ENCODE measurements at regions not wholly inside any gene's neighbourhood (a gene's known extent, or its start where the extent isn't known, plus 50 kb on each side); places are given as distances from the start of the nearest gene placed in this dataset.
"Not testable (repeated sequence)": the region's sequence is repeated elsewhere in the genome, so short reads cannot be mapped to it uniquely, and the experiment has no call there.

DNA sequence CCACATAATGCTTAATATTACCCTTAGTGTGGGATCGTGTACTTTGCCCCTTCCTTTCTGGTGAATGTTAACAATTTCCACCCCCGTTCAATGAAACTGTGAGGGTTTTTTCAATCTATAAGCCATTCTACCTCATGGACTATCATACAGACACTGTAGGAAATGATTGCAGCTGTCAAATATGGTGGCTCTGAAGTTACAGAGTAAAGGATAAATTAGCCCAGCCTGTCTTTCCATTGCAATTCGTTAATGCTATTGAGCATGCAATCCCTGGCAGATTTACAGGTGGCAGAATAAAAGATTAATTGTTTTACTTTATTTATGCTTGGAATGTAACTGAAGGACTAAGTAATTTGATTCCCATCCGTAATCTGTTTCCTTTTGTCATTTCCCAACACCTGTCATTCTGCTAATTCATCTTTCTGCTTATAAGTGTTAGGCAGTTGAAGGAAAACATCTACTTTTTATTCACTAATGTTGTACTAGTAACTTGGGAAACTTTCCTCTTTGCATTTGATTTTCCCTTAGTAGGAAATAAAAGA, 1211.6 kb upstream of the LRRN3 start:
- no peaks in the 10 kb centered on the region for H3K4me1 ChIP-seq (ENCODE audit: insufficient read depth, insufficient read length)
- TF ChIP-seq SUZ12 (IDR thresholded peaks at IDR 0.05; ENCODE audit: extremely low read depth, insufficient read depth, insufficient read length), result no peak
- no peak for TF ChIP-seq ZNF274 (IDR thresholded peaks at IDR 0.05; ENCODE audit: low read depth, low read length)
- TF ChIP-seq YY1 (IDR thresholded peaks at IDR 0.05; ENCODE audit: insufficient read depth, insufficient read length), result no peak
- DNase-seq (ENCODE audit: low read depth, low spot score), result no peak
- H3K4me3 ChIP-seq (ENCODE audit: insufficient read length, low read depth), result no peak overlapping the region
- no peaks in the 10 kb centered on the region for H3K36me3 ChIP-seq (ENCODE audit: insufficient read depth, insufficient read length, low read length)
- no peaks in the 10 kb centered on the region for H3K9me3 ChIP-seq (ENCODE audit: insufficient read depth, low read length)
- no peaks in the 10 kb centered on the region for H3K27me3 ChIP-seq (ENCODE audit: insufficient read depth, insufficient read length)
- H3K9ac ChIP-seq (ENCODE audit: insufficient read length, low read depth), result no peak overlapping the region

DNA sequence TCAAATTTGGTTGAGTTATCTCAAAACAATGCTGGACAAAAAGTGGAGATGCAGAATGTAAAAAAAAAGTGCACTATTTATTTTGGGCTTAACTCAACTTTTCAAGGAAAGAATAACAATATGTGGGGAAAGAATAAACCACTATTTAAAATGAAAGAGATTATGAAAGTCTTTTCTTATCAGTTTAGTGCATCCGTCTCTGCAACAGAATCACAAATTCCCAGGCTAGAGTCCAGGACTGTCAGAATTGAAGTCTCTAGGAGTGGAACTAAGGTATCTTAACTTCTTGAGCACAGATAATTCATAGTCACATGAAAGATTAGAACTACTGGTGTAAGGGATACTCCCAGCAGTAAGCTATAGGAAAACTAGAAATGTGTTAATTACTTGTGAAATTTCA, 1200.3 kb upstream of the LRRN3 start:
- H3K36me3 ChIP-seq (ENCODE audit: insufficient read depth, insufficient read length, low read length), result no peaks in the 10 kb centered on the region
- no peak for DNase-seq (ENCODE audit: low read depth, low spot score)
- TF ChIP-seq SUZ12 (IDR thresholded peaks at IDR 0.05; ENCODE audit: extremely low read depth, insufficient read depth, insufficient read length), result no peak
- TF ChIP-seq ZNF274 (IDR thresholded peaks at IDR 0.05; ENCODE audit: low read depth, low read length), result no peak
- no peak for TF ChIP-seq YY1 (IDR thresholded peaks at IDR 0.05; ENCODE audit: insufficient read depth, insufficient read length)

GRCh38 chr7:109893231-109893630, 1197.7 kb upstream of the LRRN3 start:
- no peaks in the 10 kb centered on the region for H3K9me3 ChIP-seq (ENCODE audit: insufficient read depth, low read length)
- H3K4me3 ChIP-seq (ENCODE audit: insufficient read length, low read depth), result no peak overlapping the region
- no peaks in the 10 kb centered on the region for H3K4me1 ChIP-seq (ENCODE audit: insufficient read depth, insufficient read length)
- TF ChIP-seq ZNF274 (IDR thresholded peaks at IDR 0.05; ENCODE audit: low read depth, low read length), result no peak
- no peak for TF ChIP-seq YY1 (IDR thresholded peaks at IDR 0.05; ENCODE audit: insufficient read depth, insufficient read length)
- no peak for TF ChIP-seq SUZ12 (IDR thresholded peaks at IDR 0.05; ENCODE audit: extremely low read depth, insufficient read depth, insufficient read length)
- H3K9ac ChIP-seq (ENCODE audit: insufficient read length, low read depth), result no peak overlapping the region
- H3K27me3 ChIP-seq (ENCODE audit: insufficient read depth, insufficient read length), result no peaks in the 10 kb centered on the region
- no peak for DNase-seq (ENCODE audit: low read depth, low spot score)
- H3K36me3 ChIP-seq (ENCODE audit: insufficient read depth, insufficient read length, low read length), result no peaks in the 10 kb centered on the region

More for the DNA sequence above, 1200.3 kb upstream of the LRRN3 start:
- Histone ChIP-seq H3K4me1 (ENCODE audit: insufficient read depth, insufficient read length) (no peaks in the 10 kb centered on the region), H3K27me3 (ENCODE audit: insufficient read depth, insufficient read length) (no peaks in the 10 kb centered on the region), H3K9ac (ENCODE audit: insufficient read length, low read depth) (no peak overlapping the region), H3K4me3 (ENCODE audit: insufficient read length, low read depth) (no peak overlapping the region), H3K9me3 (ENCODE audit: insufficient read depth, low read length) (no peaks in the 10 kb centered on the region)

GRCh38 chr7:109895536-109895935, 1195.4 kb upstream of the LRRN3 start:
- TF ChIP-seq ZNF274 (IDR thresholded peaks at IDR 0.05; ENCODE audit: low read depth, low read length) (no peak), YY1 (IDR thresholded peaks at IDR 0.05; ENCODE audit: insufficient read depth, insufficient read length) (no peak), SUZ12 (IDR thresholded peaks at IDR 0.05; ENCODE audit: extremely low read depth, insufficient read depth, insufficient read length) (no peak)
- no peaks in the 10 kb centered on the region for H3K9me3 ChIP-seq (ENCODE audit: insufficient read depth, low read length)
- H3K36me3 ChIP-seq (ENCODE audit: insufficient read depth, insufficient read length, low read length), result no peaks in the 10 kb centered on the region
- H3K27me3 ChIP-seq (ENCODE audit: insufficient read depth, insufficient read length), result no peaks in the 10 kb centered on the region
- H3K4me3 ChIP-seq (ENCODE audit: insufficient read length, low read depth), result no peak overlapping the region
- H3K9ac ChIP-seq (ENCODE audit: insufficient read length, low read depth), result no peak overlapping the region
- H3K4me1 ChIP-seq (ENCODE audit: insufficient read depth, insufficient read length), result no peaks in the 10 kb centered on the region
- no peak for DNase-seq (ENCODE audit: low read depth, low spot score)

DNA sequence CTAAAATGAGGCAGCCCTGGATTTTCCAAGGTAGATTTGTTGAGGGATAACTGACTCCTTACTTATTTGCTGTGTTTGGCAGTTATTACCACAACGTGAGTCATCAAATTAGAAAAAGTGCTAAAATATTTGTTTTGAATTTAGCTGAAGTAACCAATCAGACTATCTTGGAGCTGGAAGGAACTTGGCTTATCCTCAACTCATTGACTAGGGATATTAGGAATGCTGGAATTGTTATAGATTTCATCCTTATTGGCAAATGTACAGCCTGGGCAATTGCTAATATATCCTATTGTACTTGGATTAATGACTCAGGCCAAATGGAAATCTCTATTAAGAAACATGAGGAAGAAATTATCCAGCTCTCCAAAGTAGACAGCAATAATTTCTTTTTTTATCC, 1189.0 kb upstream of the LRRN3 start:
- Histone ChIP-seq H3K36me3 (ENCODE audit: insufficient read depth, insufficient read length, low read length) (no peaks in the 10 kb centered on the region), H3K27me3 (ENCODE audit: insufficient read depth, insufficient read length) (no peaks in the 10 kb centered on the region), H3K9me3 (ENCODE audit: insufficient read depth, low read length) (no peaks in the 10 kb centered on the region), H3K4me1 (ENCODE audit: insufficient read depth, insufficient read length) (no peaks in the 10 kb centered on the region), H3K9ac (ENCODE audit: insufficient read length, low read depth) (no peak overlapping the region), H3K4me3 (ENCODE audit: insufficient read length, low read depth) (no peak overlapping the region)
- no peak for TF ChIP-seq YY1 (IDR thresholded peaks at IDR 0.05; ENCODE audit: insufficient read depth, insufficient read length)
- no peak for TF ChIP-seq ZNF274 (IDR thresholded peaks at IDR 0.05; ENCODE audit: low read depth, low read length)
- TF ChIP-seq SUZ12 (IDR thresholded peaks at IDR 0.05; ENCODE audit: extremely low read depth, insufficient read depth, insufficient read length), result no peak
- DNase-seq (ENCODE audit: low read depth, low spot score), result no peak

DNA sequence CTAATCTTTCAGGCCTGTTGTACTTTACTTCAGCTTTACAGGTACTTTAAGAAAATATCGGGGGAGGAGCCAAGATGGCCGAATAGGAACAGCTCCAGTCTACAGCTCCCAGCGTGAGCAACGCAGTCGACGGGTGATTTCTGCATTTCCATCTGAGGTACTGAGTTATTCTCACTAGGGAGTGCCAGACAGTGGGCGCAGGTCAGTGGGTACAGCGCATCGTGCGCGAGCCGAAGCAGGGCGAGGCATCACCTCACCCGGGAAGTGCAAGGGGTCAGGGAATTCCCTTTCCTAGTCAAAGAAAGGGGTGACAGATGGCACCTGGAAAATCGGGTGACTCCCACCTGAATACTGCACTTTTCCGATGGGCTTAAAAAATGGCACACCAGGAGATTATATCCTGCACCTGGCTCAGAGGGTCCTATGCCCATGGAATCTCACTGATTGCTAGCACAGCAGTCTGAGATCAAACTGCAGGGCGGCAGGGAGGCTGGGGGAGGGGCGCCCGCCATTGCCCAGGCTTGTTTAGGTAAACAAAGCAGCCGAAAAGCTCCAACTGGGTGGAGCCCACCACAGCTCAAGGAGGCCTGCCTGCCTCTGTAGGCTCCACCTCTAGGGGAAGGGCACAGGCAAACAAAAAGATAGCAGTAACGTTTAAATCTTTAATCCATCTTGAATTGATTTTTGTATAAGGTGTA, 1185.4 kb upstream of the LRRN3 start:
- H3K27me3 ChIP-seq (ENCODE audit: insufficient read depth, insufficient read length); H3K36me3 ChIP-seq (ENCODE audit: insufficient read depth, insufficient read length, low read length); H3K4me3 ChIP-seq (ENCODE audit: insufficient read length, low read depth); H3K9ac ChIP-seq (ENCODE audit: insufficient read length, low read depth); DNase-seq (ENCODE audit: low read depth, low spot score); H3K9me3 ChIP-seq (ENCODE audit: insufficient read depth, low read length); H3K4me1 ChIP-seq (ENCODE audit: insufficient read depth, insufficient read length): not testable (repeated sequence)

GRCh38 chr7:109915670-109916069, 1175.3 kb upstream of the LRRN3 start:
- H3K27me3 ChIP-seq (ENCODE audit: insufficient read depth, insufficient read length), result no peaks in the 10 kb centered on the region
- H3K36me3 ChIP-seq (ENCODE audit: insufficient read depth, insufficient read length, low read length), result no peaks in the 10 kb centered on the region
- no peaks in the 10 kb centered on the region for H3K4me1 ChIP-seq (ENCODE audit: insufficient read depth, insufficient read length)
- H3K9me3 ChIP-seq (ENCODE audit: insufficient read depth, low read length), result no peaks in the 10 kb centered on the region
- H3K4me3 ChIP-seq (ENCODE audit: insufficient read length, low read depth), result no peak overlapping the region
- H3K9ac ChIP-seq (ENCODE audit: insufficient read length, low read depth), result no peak overlapping the region
- TF ChIP-seq ZNF274 (IDR thresholded peaks at IDR 0.05; ENCODE audit: low read depth, low read length), result no peak
- no peak for TF ChIP-seq YY1 (IDR thresholded peaks at IDR 0.05; ENCODE audit: insufficient read depth, insufficient read length)
- DNase-seq (ENCODE audit: low read depth, low spot score), result no peak
